ENCODE measurements at regions not wholly inside any gene's neighbourhood (a gene's known extent, or its start where the extent isn't known, plus 50 kb on each side); places are given as distances from the start of the nearest gene placed in this dataset.

DNA sequence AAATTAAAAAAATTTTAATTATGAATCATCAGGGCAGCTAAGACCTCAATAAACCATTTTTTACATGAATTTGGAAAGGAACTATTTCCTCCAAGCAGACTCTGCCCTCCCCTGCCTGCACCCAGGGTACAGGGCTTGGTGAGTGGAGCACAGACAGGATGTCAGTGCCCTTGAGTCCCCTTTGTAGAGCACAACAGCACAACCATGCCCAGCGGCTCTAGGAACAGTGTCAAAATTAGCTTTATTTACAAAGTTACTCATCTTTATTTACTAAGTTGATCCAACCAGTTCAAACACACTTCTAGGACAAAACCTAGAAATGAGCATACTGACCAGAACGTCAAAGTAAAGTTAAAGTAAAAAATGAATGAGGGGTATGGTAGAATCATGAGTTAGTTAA is 90.6 kb upstream of the TSC22D2 start:
- no peak overlapping the region for H3K4me3 ChIP-seq (ENCODE audit: low read depth, low read length)

DNA sequence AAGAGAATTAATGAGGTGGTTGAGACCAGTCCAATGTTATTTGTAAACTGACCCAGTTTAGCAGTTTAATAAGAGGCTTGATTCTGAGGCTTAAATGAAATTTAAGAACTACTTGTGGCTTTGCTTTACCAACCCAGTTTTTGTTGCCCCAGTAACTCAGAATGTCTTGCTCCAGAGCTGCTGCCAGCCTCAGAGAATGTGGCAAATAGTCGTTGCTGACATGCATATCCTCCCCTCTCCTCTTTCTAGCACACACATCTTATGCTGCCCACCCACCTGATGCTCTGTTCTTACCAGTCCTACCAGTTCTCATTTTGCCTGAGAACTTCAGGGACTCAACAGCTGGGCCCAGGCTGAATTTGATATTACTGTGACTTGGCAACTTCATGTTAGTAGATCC is 92.4 kb upstream of the TSC22D2 start:
- TF ChIP-seq, protein P1, sequence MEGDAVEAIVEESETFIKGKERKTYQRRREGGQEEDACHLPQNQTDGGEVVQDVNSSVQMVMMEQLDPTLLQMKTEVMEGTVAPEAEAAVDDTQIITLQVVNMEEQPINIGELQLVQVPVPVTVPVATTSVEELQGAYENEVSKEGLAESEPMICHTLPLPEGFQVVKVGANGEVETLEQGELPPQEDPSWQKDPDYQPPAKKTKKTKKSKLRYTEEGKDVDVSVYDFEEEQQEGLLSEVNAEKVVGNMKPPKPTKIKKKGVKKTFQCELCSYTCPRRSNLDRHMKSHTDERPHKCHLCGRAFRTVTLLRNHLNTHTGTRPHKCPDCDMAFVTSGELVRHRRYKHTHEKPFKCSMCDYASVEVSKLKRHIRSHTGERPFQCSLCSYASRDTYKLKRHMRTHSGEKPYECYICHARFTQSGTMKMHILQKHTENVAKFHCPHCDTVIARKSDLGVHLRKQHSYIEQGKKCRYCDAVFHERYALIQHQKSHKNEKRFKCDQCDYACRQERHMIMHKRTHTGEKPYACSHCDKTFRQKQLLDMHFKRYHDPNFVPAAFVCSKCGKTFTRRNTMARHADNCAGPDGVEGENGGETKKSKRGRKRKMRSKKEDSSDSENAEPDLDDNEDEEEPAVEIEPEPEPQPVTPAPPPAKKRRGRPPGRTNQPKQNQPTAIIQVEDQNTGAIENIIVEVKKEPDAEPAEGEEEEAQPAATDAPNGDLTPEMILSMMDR (IDR thresholded peaks at IDR 0.05; ENCODE audit: low read depth, low read length), result no peak
- no peak overlapping the region for H3K4me3 ChIP-seq (ENCODE audit: low read depth, low read length)

More for the DNA sequence above, 90.6 kb upstream of the TSC22D2 start:
- TF ChIP-seq, protein P1 (IDR thresholded peaks at IDR 0.05; ENCODE audit: low read depth, low read length), result no peak

DNA sequence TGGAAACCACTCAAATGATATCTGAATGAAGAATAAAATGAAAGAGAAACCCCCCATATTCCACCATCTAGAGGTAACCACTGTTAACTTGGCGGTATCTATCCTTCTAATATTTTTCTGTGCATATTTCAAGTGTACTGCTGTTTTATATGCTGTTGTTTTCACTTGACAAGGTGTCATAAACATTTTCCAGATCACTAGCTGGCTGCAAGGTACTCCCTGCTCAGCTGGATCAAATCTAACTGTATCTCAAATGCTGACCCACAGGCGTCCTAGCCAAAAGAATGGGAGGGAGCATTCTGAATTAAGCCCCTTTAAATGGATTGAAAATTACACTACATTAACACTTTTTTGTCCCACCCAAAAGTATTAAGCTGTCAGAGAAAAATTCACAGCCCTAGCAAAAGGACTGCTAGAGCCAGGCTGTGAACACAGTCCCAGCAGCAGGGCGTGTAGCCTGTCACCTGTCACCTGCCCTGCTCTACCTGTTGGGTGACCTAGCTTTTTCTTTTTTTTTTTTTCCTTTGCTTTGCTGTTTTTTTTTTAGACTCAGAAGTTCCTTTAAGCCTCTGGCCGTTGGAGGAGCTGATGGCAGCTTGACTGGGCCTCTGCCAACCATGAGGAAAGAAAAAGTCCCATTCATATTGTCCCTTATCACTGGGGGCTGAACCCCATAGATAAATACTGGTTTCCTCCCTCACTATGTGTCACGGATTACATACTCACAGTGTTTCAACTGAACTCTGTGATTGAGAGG is 93.7 kb upstream of the TSC22D2 start:
- TF ChIP-seq, protein P1 (IDR thresholded peaks at IDR 0.05; ENCODE audit: low read depth, low read length), result no peak
- H3K4me3 ChIP-seq (ENCODE audit: low read depth, low read length), result no peak overlapping the region

DNA sequence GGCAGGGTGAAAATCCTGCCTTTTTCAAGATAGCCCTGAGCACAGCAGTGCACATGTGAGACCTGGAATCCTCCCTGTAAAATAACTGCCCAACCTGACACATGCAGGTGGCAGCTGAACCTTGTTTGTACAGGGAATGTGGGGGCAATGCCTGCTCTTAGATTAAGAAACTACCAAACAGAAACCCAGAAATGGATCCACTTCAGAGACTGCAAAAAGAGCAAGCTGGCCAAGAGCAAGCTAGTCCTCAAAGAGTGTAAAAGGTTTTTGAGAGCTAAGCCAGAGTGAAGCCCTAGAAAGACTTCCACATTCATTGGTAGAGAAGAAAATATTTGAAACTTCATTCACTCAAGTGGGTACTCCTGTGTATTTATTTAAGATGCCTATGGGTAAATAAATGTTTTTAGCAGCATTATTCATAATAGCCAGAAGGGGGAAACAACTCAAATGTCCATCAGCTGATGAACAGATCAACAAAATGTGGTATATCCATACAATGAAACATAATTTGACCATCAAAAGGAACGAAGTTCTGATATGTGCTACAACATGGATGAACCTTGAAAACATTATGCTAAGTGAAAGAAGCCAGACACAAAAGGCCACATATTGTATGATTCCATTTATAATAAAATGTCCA is 96.0 kb upstream of the TSC22D2 start:
- no peak overlapping the region for H3K4me3 ChIP-seq (ENCODE audit: low read depth, low read length)
- TF ChIP-seq, protein P1 (IDR thresholded peaks at IDR 0.05; ENCODE audit: low read depth, low read length), result no peak

DNA sequence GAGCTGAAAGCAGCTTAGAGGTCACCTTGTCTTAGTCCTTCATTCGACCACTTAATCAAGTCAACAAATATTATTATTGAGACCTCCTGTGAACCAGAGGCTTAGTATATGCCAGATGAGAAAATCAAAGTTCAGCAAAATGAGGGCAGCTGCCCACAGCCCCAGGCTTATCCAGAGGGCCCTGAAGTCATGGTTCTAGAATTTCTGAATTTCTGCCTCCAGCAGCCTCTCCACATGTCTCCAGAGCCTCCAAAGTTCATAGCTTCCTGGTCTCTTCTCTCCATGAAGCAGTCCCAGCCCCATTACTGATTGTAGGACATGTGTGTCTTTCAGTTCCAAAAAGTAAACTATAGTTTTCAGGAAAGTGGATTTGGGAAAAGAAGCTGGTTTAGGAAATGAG is 96.9 kb upstream of the TSC22D2 start:
- H3K4me3 ChIP-seq (ENCODE audit: low read depth, low read length), result no peak overlapping the region
- TF ChIP-seq, protein P1 (IDR thresholded peaks at IDR 0.05; ENCODE audit: low read depth, low read length), result no peak

DNA sequence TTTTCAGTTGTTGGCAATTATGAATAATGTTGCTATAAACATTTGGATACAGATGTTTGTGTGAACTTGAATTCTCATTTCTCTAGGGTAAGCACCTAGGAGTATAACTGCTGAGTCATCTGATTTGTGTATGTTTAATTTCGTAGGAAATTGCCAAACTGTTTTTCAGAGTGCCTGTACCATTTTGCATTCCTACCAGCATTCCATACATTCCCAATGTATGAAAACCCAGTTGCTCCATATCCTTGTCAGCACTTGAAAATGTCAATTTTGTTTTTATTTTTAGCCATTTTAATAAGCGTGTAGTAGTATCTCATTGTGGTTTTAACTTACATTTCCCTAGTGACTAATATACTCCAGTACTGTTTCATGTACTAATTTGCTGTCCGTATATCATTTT is 98.5 kb upstream of the TSC22D2 start:
- no peak overlapping the region for H3K4me3 ChIP-seq (ENCODE audit: low read depth, low read length)
- TF ChIP-seq, protein P1 (IDR thresholded peaks at IDR 0.05; ENCODE audit: low read depth, low read length), result no peak

DNA sequence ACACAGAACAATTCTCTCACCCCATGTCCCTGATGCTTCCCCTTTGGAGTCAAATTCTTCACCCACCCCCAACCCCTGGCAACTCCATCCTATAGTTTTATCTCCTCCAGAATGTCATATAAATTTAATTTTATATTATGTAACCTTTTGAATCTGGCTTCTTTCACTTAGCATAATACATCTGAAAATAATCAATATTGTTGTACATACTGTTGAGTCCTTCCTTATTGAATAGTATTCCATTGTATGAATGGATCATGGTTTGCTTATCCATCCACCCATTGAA is 98.9 kb upstream of the TSC22D2 start:
- TF ChIP-seq, protein P1 (IDR thresholded peaks at IDR 0.05; ENCODE audit: low read depth, low read length), result no peak
- H3K4me3 ChIP-seq (ENCODE audit: low read depth, low read length), result no peak overlapping the region

Data from WI38 (cell line).